ENCODE measurements at regions not wholly inside any gene's neighbourhood (a gene's known extent, or its start where the extent isn't known, plus 50 kb on each side); places are given as distances from the start of the nearest gene placed in this dataset.

DNA sequence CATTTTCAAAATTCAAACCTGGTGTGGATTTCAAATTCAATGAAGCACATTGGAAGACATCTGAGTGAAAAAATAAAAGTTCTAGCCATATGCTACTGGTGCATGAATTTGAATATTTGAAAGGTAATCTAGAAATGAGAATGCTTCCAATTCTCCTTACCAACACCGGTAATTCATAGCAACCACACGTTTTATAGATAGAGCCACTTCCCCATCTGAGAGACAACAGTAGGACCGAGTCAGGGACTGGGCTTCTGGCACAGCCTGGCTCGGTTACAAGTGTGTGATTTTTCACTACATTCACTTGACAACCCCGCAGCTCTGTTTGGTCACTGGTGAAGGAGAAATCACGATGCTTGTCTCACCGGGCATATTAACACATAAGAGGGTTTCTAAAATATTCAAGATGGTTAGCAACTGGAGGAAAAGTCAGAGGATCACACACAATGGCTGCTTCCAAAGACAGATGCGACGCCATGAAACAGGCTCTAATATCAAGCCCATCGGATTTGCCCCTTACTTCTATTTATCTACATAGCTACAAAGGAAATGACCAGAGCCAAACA is 86.5 kb upstream of the FOXN3 start:
- peak; percentile 11 for DNase-seq (ENCODE audit: extremely low spot score, unreplicated experiment)

DNA sequence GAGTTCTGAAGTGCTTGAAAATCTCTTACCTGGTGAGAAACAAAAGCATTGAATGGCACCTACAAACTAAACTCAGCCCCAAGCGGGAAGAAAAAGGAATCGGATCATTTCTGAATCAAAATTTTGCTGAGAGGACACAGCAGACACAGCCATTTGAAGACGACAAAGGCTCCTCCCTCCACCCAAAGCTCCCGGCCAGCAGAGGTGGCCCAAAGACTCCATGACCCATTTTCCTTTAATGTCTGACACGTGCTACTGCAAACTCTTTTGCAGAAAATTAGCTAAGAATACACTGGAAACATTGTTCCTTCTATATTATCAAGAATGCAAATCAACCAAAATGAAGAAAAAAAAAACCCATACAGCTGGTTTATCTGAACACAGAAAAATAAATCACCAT is 85.9 kb upstream of the FOXN3 start:
- no peak overlapping the region for H3K27ac Mint-ChIP-seq
- TF ChIP-seq, protein P1, sequence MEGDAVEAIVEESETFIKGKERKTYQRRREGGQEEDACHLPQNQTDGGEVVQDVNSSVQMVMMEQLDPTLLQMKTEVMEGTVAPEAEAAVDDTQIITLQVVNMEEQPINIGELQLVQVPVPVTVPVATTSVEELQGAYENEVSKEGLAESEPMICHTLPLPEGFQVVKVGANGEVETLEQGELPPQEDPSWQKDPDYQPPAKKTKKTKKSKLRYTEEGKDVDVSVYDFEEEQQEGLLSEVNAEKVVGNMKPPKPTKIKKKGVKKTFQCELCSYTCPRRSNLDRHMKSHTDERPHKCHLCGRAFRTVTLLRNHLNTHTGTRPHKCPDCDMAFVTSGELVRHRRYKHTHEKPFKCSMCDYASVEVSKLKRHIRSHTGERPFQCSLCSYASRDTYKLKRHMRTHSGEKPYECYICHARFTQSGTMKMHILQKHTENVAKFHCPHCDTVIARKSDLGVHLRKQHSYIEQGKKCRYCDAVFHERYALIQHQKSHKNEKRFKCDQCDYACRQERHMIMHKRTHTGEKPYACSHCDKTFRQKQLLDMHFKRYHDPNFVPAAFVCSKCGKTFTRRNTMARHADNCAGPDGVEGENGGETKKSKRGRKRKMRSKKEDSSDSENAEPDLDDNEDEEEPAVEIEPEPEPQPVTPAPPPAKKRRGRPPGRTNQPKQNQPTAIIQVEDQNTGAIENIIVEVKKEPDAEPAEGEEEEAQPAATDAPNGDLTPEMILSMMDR (conservative IDR thresholded peaks at IDR 0.05): no peak

More for the DNA sequence above, 86.5 kb upstream of the FOXN3 start:
- Mint-ChIP-seq H3K4me3 (no peak overlapping the region), H3K27me3 (no peaks in the 10 kb centered on the region), H3K36me3 (peaks cover 11% of the 10 kb centered on the region), H3K9me3 (peaks cover 5% of the 10 kb centered on the region), H3K4me1 (ENCODE audit: unreplicated experiment) (peaks cover 12% of the 10 kb centered on the region), H3K27ac (no peak overlapping the region)
- TF ChIP-seq, protein P1 (conservative IDR thresholded peaks at IDR 0.05): no peak

DNA sequence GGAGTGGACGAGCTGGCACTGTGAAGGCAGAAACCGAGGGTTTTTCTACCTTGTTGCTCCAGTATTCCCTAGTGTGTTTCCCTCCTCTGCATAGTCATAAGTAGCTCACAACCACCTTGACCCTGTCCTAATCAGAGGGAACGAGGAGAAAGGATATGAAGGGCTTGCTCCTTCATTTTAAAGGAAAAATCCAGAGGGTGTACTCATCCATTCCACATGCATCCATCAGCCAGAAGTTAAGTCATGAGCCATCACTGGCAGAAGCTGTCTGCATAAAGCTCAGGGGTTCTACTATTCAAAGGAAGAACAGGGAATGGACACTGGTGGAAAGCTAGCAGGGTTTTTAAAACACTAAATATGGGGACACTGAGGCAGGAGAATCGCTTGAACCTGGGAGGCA is 84.3 kb upstream of the FOXN3 start:
- peaks cover 5% of the 10 kb centered on the region for H3K9me3 Mint-ChIP-seq
- peaks cover 8% of the 10 kb centered on the region for H3K4me1 Mint-ChIP-seq (ENCODE audit: unreplicated experiment)
- DNase-seq (ENCODE audit: extremely low spot score, unreplicated experiment): no peak
- no peak overlapping the region for H3K4me3 Mint-ChIP-seq
- no peak overlapping the region for H3K27ac Mint-ChIP-seq
- peaks cover 7% of the 10 kb centered on the region for H3K36me3 Mint-ChIP-seq
- no peaks in the 10 kb centered on the region for H3K27me3 Mint-ChIP-seq
- TF ChIP-seq, protein P1 (conservative IDR thresholded peaks at IDR 0.05): no peak

More for the DNA sequence above, 85.9 kb upstream of the FOXN3 start:
- H3K4me3 Mint-ChIP-seq: no peak overlapping the region
- H3K36me3 Mint-ChIP-seq: peaks cover 7% of the 10 kb centered on the region
- H3K4me1 Mint-ChIP-seq (ENCODE audit: unreplicated experiment): peaks cover 12% of the 10 kb centered on the region
- peaks cover 5% of the 10 kb centered on the region for H3K9me3 Mint-ChIP-seq
- peak; percentile 31 for DNase-seq (ENCODE audit: extremely low spot score, unreplicated experiment)
- H3K27me3 Mint-ChIP-seq: no peaks in the 10 kb centered on the region

DNA sequence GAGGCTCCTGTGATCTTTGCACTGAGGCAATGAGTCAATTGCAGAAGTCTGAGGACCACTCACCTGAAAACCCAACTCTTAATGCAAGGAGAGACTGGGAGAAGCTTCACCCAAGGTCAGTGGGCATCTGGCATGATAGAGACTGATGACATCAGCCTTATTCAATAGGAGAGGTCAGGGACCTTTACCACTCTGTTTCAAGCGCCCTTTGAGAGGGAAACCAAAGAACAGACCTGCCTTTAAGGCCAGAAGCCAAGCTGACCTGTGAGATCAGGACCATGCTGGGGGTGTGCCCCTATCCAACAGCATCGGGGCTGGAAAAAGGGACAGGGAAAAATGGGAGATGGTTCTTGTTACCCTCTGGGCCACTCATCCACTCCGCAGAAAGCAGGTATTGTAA is 83.3 kb upstream of the FOXN3 start:
- H3K4me1 Mint-ChIP-seq (ENCODE audit: unreplicated experiment): peaks cover 8% of the 10 kb centered on the region
- no peak overlapping the region for H3K4me3 Mint-ChIP-seq
- TF ChIP-seq, protein P1 (conservative IDR thresholded peaks at IDR 0.05): no peak
- no peak for DNase-seq (ENCODE audit: extremely low spot score, unreplicated experiment)
- peaks cover 5% of the 10 kb centered on the region for H3K9me3 Mint-ChIP-seq
- H3K36me3 Mint-ChIP-seq: peaks cover 7% of the 10 kb centered on the region
- no peaks in the 10 kb centered on the region for H3K27me3 Mint-ChIP-seq
- H3K27ac Mint-ChIP-seq: no peak overlapping the region

DNA sequence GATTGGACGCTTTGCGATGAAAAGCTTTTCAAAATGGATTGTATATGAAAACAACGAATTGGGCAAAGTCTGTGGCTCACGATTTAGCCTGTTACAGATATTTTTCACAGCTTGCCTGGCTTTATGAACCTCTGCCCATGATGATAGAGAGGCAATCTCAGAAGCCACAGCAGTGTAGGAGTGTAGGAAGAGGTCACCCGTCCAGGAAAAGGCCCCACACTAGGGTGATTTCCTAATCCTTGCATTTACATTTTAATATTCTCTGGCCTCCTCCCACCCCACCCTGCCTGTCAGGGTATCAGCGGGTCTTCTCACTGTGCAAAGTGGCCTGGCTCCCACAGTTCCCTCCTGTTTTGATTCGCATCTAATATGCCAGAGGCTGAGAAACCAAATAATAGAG is 81.8 kb upstream of the FOXN3 start:
- Mint-ChIP-seq H3K27ac (no peak overlapping the region), H3K27me3 (no peaks in the 10 kb centered on the region), H3K36me3 (peaks cover 7% of the 10 kb centered on the region), H3K9me3 (no peaks in the 10 kb centered on the region), H3K4me3 (no peak overlapping the region), H3K4me1 (ENCODE audit: unreplicated experiment) (peaks cover 4% of the 10 kb centered on the region)
- DNase-seq (ENCODE audit: extremely low spot score, unreplicated experiment): no peak
- TF ChIP-seq, protein P1 (conservative IDR thresholded peaks at IDR 0.05): no peak

DNA sequence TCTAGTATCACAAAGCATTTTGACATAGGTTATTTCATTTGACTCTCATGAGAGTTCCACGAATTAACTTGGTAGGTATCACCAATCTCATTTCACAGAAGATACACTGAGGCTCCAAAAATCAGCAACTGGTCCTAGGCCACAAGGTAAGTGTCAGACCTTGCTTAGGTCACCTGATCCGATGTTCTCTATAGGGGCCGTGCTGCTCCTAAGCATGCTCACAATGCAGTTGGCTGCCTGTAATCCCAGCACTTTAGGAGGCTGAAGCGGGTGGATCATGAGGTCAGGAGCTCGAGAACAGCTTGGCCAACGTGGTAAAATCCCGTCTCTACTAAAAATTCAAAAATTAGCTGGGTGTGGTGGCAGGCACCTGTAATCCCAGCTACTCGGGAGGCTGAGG is 78.7 kb upstream of the FOXN3 start:
- no peak overlapping the region for H3K4me3 Mint-ChIP-seq
- TF ChIP-seq, protein P1 (conservative IDR thresholded peaks at IDR 0.05): no peak
- H3K36me3 Mint-ChIP-seq: peaks cover 4% of the 10 kb centered on the region
- H3K27me3 Mint-ChIP-seq: no peaks in the 10 kb centered on the region
- H3K4me1 Mint-ChIP-seq (ENCODE audit: unreplicated experiment): peaks cover 16% of the 10 kb centered on the region
- H3K9me3 Mint-ChIP-seq: no peaks in the 10 kb centered on the region
- DNase-seq (ENCODE audit: extremely low spot score, unreplicated experiment): no peak
- H3K27ac Mint-ChIP-seq: no peak overlapping the region
